ENCODE measurements at regions not wholly inside any gene's neighbourhood (a gene's known extent, or its start where the extent isn't known, plus 50 kb on each side); places are given as distances from the start of the nearest gene placed in this dataset.
"Not testable (repeated sequence)": the region's sequence is repeated elsewhere in the genome, so short reads cannot be mapped to it uniquely, and the experiment has no call there.

GRCh38 chr1:104776-105175, 346.7 kb downstream of the OR4F29 start:
- DNase-seq (ENCODE audit: low read depth), result not testable (repeated sequence)

- not testable (repeated sequence) for DNase-seq (ENCODE audit: low read depth)
These were observed 352.0 kb downstream of the OR4F29 start for GRCh38 chr1:99481-99880.

GRCh38 chr1:98811-99210, 352.7 kb downstream of the OR4F29 start:
- DNase-seq (ENCODE audit: low read depth), result not testable (repeated sequence)

GRCh38 chr1:91279-91678, 360.2 kb downstream of the OR4F29 start:
- not testable (repeated sequence) for DNase-seq (ENCODE audit: low read depth)

- DNase-seq (ENCODE audit: low read depth), result not testable (repeated sequence)
These were observed 363.4 kb downstream of the OR4F29 start for GRCh38 chr1:88110-88509.

GRCh38 chr1:79152-79551, 372.3 kb downstream of the OR4F29 start:
- DNase-seq (ENCODE audit: low read depth), result not testable (repeated sequence)

- not testable (repeated sequence) for DNase-seq (ENCODE audit: low read depth)
These were observed 386.4 kb downstream of the OR4F29 start, which contains the start of gene OR4F5 for GRCh38 chr1:65119-65518. Gene OR4F5 (plus strand): TSS chr1:65419.

GRCh38 chr1:56014-56531, 395.4 kb downstream of the OR4F29 start:
- DNase-seq (ENCODE audit: low read depth), result not testable (repeated sequence)

- DNase-seq (ENCODE audit: low read depth), result not testable (repeated sequence)
These were observed 398.3 kb downstream of the OR4F29 start for GRCh38 chr1:53182-53581.

- DNase-seq (ENCODE audit: low read depth), result not testable (repeated sequence)
These were observed 409.5 kb downstream of the OR4F29 start for GRCh38 chr1:41965-42466.

- DNase-seq (ENCODE audit: low read depth), result not testable (repeated sequence)
These were observed 410.3 kb downstream of the OR4F29 start for GRCh38 chr1:41197-41596.

- not testable (repeated sequence) for DNase-seq (ENCODE audit: low read depth)
These were observed 422.3 kb downstream of the OR4F29 start for GRCh38 chr1:29183-29582.

GRCh38 chr1:17298-17697, 434.2 kb downstream of the OR4F29 start:
- not testable (repeated sequence) for DNase-seq (ENCODE audit: low read depth)

GRCh38 chr1:16025-16424, 435.5 kb downstream of the OR4F29 start:
- not testable (repeated sequence) for DNase-seq (ENCODE audit: low read depth)

- DNase-seq (ENCODE audit: low read depth), result not testable (repeated sequence)
These were observed 441.3 kb downstream of the OR4F29 start for GRCh38 chr1:9941-10717.
